ENCODE measurements at regions not wholly inside any gene's neighbourhood (a gene's known extent, or its start where the extent isn't known, plus 50 kb on each side); places are given as distances from the start of the nearest gene placed in this dataset.

- H3K4me1 ChIP-seq, result no peaks in the 10 kb centered on the region
- no peaks in the 10 kb centered on the region for H3K9me3 ChIP-seq
- H3K27me3 ChIP-seq (ENCODE audit: low read depth), result no peaks in the 10 kb centered on the region
- intact Hi-C loops (cut with DNase I), result no loop called here
- no peak overlapping the region for H3K4me3 ChIP-seq
- H3K27ac ChIP-seq, result no peak overlapping the region
- no peak for TF ChIP-seq CTCF (IDR thresholded peaks at IDR 0.05)
- DNase-seq (no peak), ATAC-seq (no peak)
- no peaks in the 10 kb centered on the region for H3K36me3 ChIP-seq
Observed at GRCh38 chr4:135724421-135724820, 1522.8 kb upstream of the PABPC4L start.

GRCh38 chr4:135718019-135718418, 1516.4 kb upstream of the PABPC4L start:
- intact Hi-C loops (cut with DNase I), result no loop called here
- Histone ChIP-seq H3K36me3 (no peaks in the 10 kb centered on the region), H3K4me1 (no peaks in the 10 kb centered on the region), H3K9me3 (no peaks in the 10 kb centered on the region), H3K27ac (no peak overlapping the region), H3K4me3 (no peak overlapping the region), H3K27me3 (ENCODE audit: low read depth) (no peaks in the 10 kb centered on the region)
- TF ChIP-seq CTCF (IDR thresholded peaks at IDR 0.05), result no peak
- DNase-seq, result no peak
- no peak for ATAC-seq

- no peaks in the 10 kb centered on the region for H3K36me3 ChIP-seq
- intact Hi-C loops (cut with DNase I), result no loop called here
- no peak for DNase-seq
- ATAC-seq, result no peak
- H3K9me3 ChIP-seq, result no peaks in the 10 kb centered on the region
- H3K27ac ChIP-seq, result no peak overlapping the region
- no peaks in the 10 kb centered on the region for H3K4me1 ChIP-seq
- H3K27me3 ChIP-seq (ENCODE audit: low read depth), result no peaks in the 10 kb centered on the region
- no peak for TF ChIP-seq CTCF (IDR thresholded peaks at IDR 0.05)
- no peak overlapping the region for H3K4me3 ChIP-seq
Observed at GRCh38 chr4:135705343-135705742, 1503.8 kb upstream of the PABPC4L start.

GRCh38 chr4:135694066-135694465, 1492.5 kb upstream of the PABPC4L start:
- Histone ChIP-seq H3K4me3 (no peak overlapping the region), H3K4me1 (no peaks in the 10 kb centered on the region), H3K27ac (no peak overlapping the region), H3K9me3 (no peaks in the 10 kb centered on the region), H3K27me3 (ENCODE audit: low read depth) (no peaks in the 10 kb centered on the region), H3K36me3 (no peaks in the 10 kb centered on the region)
- DNase-seq (no peak), ATAC-seq (no peak)
- TF ChIP-seq CTCF (IDR thresholded peaks at IDR 0.05), result no peak
- intact Hi-C loops (cut with DNase I), result no loop called here

- Histone ChIP-seq H3K9me3 (no peaks in the 10 kb centered on the region), H3K27ac (no peak overlapping the region)
Observed at GRCh38 chr4:135684001-135684400, 1482.4 kb upstream of the PABPC4L start.

More at GRCh38 chr4:135684001-135684400, 1482.4 kb upstream of the PABPC4L start:
- intact Hi-C loops (cut with DNase I), result no loop called here
- ATAC-seq (no peak), DNase-seq (no peak)
- H3K4me3 ChIP-seq, result no peak overlapping the region
- H3K27me3 ChIP-seq (ENCODE audit: low read depth), result no peaks in the 10 kb centered on the region
- no peaks in the 10 kb centered on the region for H3K4me1 ChIP-seq
- no peak for TF ChIP-seq CTCF (IDR thresholded peaks at IDR 0.05)
- no peaks in the 10 kb centered on the region for H3K36me3 ChIP-seq

Data from lower lobe of right lung (tissue), 2 donors.